ENCODE measurements at regions not wholly inside any gene's neighbourhood (a gene's known extent, or its start where the extent isn't known, plus 50 kb on each side); places are given as distances from the start of the nearest gene placed in this dataset.

DNA sequence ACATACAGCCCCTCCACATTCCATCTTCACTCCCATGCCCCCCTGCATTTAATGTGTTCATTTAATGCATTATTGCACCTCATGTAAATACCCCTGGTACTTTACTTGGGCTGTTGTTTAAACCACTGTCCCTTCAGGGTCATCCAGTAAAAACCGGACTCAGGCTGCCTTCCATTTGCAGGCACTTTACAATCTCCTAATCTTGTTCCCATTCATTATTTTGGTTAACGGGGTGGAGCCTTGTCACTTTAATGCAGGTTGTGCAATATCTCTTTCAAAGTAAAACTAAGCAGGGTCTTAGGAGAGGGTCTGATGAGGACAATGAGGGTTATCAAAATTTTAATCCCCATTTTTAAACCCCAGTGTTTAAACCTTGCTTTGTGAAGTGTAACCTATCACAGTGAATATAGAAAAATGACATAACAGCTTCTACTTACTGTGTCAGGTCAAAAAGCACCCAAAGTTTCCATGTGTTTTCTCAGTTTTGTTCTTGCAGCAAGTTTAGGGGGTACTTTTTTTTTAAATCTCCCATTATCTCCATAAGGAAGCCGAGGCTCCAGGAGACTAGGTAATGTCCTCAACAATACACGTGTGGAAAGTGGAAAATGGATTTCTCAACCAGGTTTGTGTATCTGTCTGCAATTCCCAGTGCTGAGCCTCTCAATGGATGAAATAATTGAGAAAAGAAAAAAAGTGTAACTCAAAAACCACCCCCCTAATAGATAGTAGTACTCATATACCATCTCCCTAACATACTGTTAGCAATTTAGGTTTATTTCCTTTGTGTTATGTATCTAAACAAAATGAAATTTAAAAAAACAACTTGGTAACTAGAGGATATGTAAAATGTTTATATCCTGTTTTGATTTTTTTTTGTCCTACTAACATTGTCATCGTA lies 54.2 kb upstream of the SPRY4 start:
- DNase-seq (ENCODE audit: low read depth), result no peak

DNA sequence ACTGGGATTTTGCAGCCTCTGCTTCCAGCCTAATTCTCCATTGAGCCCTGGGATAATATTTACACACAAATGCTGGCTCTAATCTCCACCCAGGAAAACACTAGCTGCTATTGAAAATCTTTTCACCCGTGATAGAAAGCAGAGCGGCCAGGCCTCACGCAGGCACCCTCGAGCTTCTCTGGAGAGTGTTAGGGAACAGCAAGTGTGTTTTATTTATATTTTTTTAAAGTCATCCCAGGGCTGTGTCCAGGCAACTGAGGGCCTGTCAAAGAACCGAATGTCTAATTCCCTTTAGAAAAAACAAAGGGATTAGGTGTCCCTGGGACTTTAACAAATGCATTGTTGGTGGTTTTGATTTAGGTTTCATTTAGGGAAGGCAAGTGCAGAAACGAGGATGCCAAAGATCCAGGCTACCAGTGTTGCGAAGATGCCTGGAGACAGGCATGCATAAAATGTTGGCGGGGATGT lies 51.2 kb upstream of the SPRY4 start:
- DNase-seq (ENCODE audit: low read depth), result no peak
